BE2C (cell line): ENCODE measurements at regions not wholly inside any gene's neighbourhood (a gene's known extent, or its start where the extent isn't known, plus 50 kb on each side); places are given as distances from the start of the nearest gene placed in this dataset.

ENCODE experiments used
- DNase-seq: peaks from one replicate; pipeline ENCODE4 v3.0.0-alpha.2; 2020
- H3K27me3 ChIP-seq: fragments of 250-450 bp; sonication (Bioruptor Pico); 2 replicates; pipeline ENCODE4 v1.5.1; 2020; ENCODE audit warnings: mild to moderate bottlenecking
- H3K36me3 ChIP-seq: fragments of 250-450 bp; sonication (Bioruptor Pico); 2 replicates; pipeline ENCODE4 v1.5.1; 2020; ENCODE audit warnings: mild to moderate bottlenecking
- H3K4me1 ChIP-seq: fragments of 250-450 bp; sonication (Bioruptor Pico); 2 replicates; pipeline ENCODE4 v1.5.1; 2020
- H3K4me3 ChIP-seq: 2 replicates; pipeline ENCODE4 v1.5.1; 2011; ENCODE audit warnings: low read depth, low read length
- H3K9me3 ChIP-seq: fragments of 250-450 bp; sonication (Bioruptor Pico); 2 replicates; pipeline ENCODE4 v1.5.1; 2020
- CTCF ChIP-seq: IDR thresholded peaks from 2 replicates; pipeline ENCODE4 v1.5.1; 2012; ENCODE audit warnings: mild to moderate bottlenecking, low read depth, low read length

- no peak for DNase-seq
- Histone ChIP-seq H3K9me3 (no peaks in the 10 kb centered on the region), H3K4me3 (no peak overlapping the region), H3K36me3 (no peaks in the 10 kb centered on the region), H3K27me3 (no peaks in the 10 kb centered on the region), H3K4me1 (no peaks in the 10 kb centered on the region)
- TF ChIP-seq CTCF, result no peak
Measured at GRCh38 chr6:141482796-141483597, 649.7 kb upstream of the GJE1 start.

- no peaks in the 10 kb centered on the region for H3K27me3 ChIP-seq
- DNase-seq, result no peak
- H3K9me3 ChIP-seq, result no peaks in the 10 kb centered on the region; the same call in 1 of the 2 replicates
- H3K36me3 ChIP-seq, result no peaks in the 10 kb centered on the region
- no peak for TF ChIP-seq CTCF
- H3K4me1 ChIP-seq, result no peaks in the 10 kb centered on the region
- no peak overlapping the region for H3K4me3 ChIP-seq
Measured at GRCh38 chr6:141475259-141475658, 657.5 kb upstream of the GJE1 start.

GRCh38 chr6:141472162-141472928 lies 660.4 kb upstream of the GJE1 start:
- Histone ChIP-seq H3K4me3 (no peak overlapping the region), H3K4me1 (no peaks in the 10 kb centered on the region), H3K9me3 (no peaks in the 10 kb centered on the region; the same call in 1 of the 2 replicates), H3K27me3 (no peaks in the 10 kb centered on the region), H3K36me3 (no peaks in the 10 kb centered on the region)
- TF ChIP-seq CTCF, result no peak
- DNase-seq, result no peak

GRCh38 chr6:141470810-141471209 lies 661.9 kb upstream of the GJE1 start:
- DNase-seq, result no peak
- no peak for TF ChIP-seq CTCF
- Histone ChIP-seq H3K27me3 (no peaks in the 10 kb centered on the region), H3K4me3 (no peak overlapping the region), H3K36me3 (no peaks in the 10 kb centered on the region), H3K9me3 (no peaks in the 10 kb centered on the region; the same call in 1 of the 2 replicates), H3K4me1 (no peaks in the 10 kb centered on the region)

GRCh38 chr6:141467881-141468280 lies 664.8 kb upstream of the GJE1 start:
- no peak overlapping the region for H3K4me3 ChIP-seq
- no peaks in the 10 kb centered on the region for H3K36me3 ChIP-seq
- H3K9me3 ChIP-seq, result no peaks in the 10 kb centered on the region
- no peak for TF ChIP-seq CTCF
- H3K27me3 ChIP-seq, result no peaks in the 10 kb centered on the region
- no peak for DNase-seq
- no peaks in the 10 kb centered on the region for H3K4me1 ChIP-seq

- Histone ChIP-seq H3K36me3 (no peaks in the 10 kb centered on the region), H3K27me3 (no peaks in the 10 kb centered on the region), H3K4me3 (no peak overlapping the region), H3K9me3 (no peaks in the 10 kb centered on the region), H3K4me1 (no peaks in the 10 kb centered on the region)
- TF ChIP-seq CTCF, result no peak
- DNase-seq, result no peak
Measured at GRCh38 chr6:141467041-141467440, 665.7 kb upstream of the GJE1 start.
